ENCODE measurements at regions not wholly inside any gene's neighbourhood (a gene's known extent, or its start where the extent isn't known, plus 50 kb on each side); places are given as distances from the start of the nearest gene placed in this dataset.
A peak's percentile ranks its signal among the peaks of the same experiment; 100 is the strongest.

GRCh38 chr15:29418931-29419330, 149.3 kb upstream of the NSMCE3 start:
- Mint-ChIP-seq H3K36me3 (no peaks in the 10 kb centered on the region), H3K27me3 (no peaks in the 10 kb centered on the region), H3K4me1 (ENCODE audit: unreplicated experiment) (no peaks in the 10 kb centered on the region), H3K4me3 (no peak overlapping the region), H3K27ac (no peak overlapping the region), H3K9me3 (no peaks in the 10 kb centered on the region)
- TF ChIP-seq CTCF (conservative IDR thresholded peaks at IDR 0.05), result no peak
- DNase-seq (ENCODE audit: extremely low spot score, unreplicated experiment), result no peak

- H3K9me3 Mint-ChIP-seq, result no peaks in the 10 kb centered on the region
- TF ChIP-seq CTCF (conservative IDR thresholded peaks at IDR 0.05), result no peak
- no peaks in the 10 kb centered on the region for H3K36me3 Mint-ChIP-seq
- H3K27ac Mint-ChIP-seq, result no peak overlapping the region
- DNase-seq (ENCODE audit: extremely low spot score, unreplicated experiment), result no peak
- H3K4me1 Mint-ChIP-seq (ENCODE audit: unreplicated experiment), result no peaks in the 10 kb centered on the region
- H3K27me3 Mint-ChIP-seq, result no peaks in the 10 kb centered on the region
- no peak overlapping the region for H3K4me3 Mint-ChIP-seq
Observed at GRCh38 chr15:29418178-29418577, 148.6 kb upstream of the NSMCE3 start.

GRCh38 chr15:29411299-29411698, 141.7 kb upstream of the NSMCE3 start:
- no peak overlapping the region for H3K4me3 Mint-ChIP-seq
- no peaks in the 10 kb centered on the region for H3K4me1 Mint-ChIP-seq (ENCODE audit: unreplicated experiment)
- H3K9me3 Mint-ChIP-seq, result no peaks in the 10 kb centered on the region
- peaks cover 3% of the 10 kb centered on the region for H3K27me3 Mint-ChIP-seq
- no peak for DNase-seq (ENCODE audit: extremely low spot score, unreplicated experiment)
- H3K36me3 Mint-ChIP-seq, result no peaks in the 10 kb centered on the region
- no peak overlapping the region for H3K27ac Mint-ChIP-seq
- TF ChIP-seq CTCF (conservative IDR thresholded peaks at IDR 0.05), result no peak

- Mint-ChIP-seq H3K27me3 (peaks cover 3% of the 10 kb centered on the region), H3K36me3 (no peaks in the 10 kb centered on the region), H3K4me3 (no peak overlapping the region), H3K9me3 (no peaks in the 10 kb centered on the region), H3K4me1 (ENCODE audit: unreplicated experiment) (no peaks in the 10 kb centered on the region), H3K27ac (peak overlapping the region; percentile 21)
- DNase-seq (ENCODE audit: extremely low spot score, unreplicated experiment), result no peak
- no peak for TF ChIP-seq CTCF (conservative IDR thresholded peaks at IDR 0.05)
Observed at GRCh38 chr15:29410338-29410737, 140.7 kb upstream of the NSMCE3 start.

- Mint-ChIP-seq H3K4me3 (no peak overlapping the region), H3K4me1 (ENCODE audit: unreplicated experiment) (no peaks in the 10 kb centered on the region), H3K27ac (peak overlapping the region; percentile 21), H3K36me3 (no peaks in the 10 kb centered on the region), H3K27me3 (peaks cover 3% of the 10 kb centered on the region), H3K9me3 (no peaks in the 10 kb centered on the region)
- no peak for DNase-seq (ENCODE audit: extremely low spot score, unreplicated experiment)
- no peak for TF ChIP-seq CTCF (conservative IDR thresholded peaks at IDR 0.05)
Observed at GRCh38 chr15:29409890-29410289, 140.3 kb upstream of the NSMCE3 start.

GRCh38 chr15:29405564-29405963, 135.9 kb upstream of the NSMCE3 start:
- Mint-ChIP-seq H3K9me3 (no peaks in the 10 kb centered on the region), H3K27ac (no peak overlapping the region), H3K4me1 (ENCODE audit: unreplicated experiment) (no peaks in the 10 kb centered on the region), H3K36me3 (no peaks in the 10 kb centered on the region), H3K27me3 (no peaks in the 10 kb centered on the region), H3K4me3 (no peak overlapping the region)
- no peak for DNase-seq (ENCODE audit: extremely low spot score, unreplicated experiment)
- no peak for TF ChIP-seq CTCF (conservative IDR thresholded peaks at IDR 0.05)

Data from type B pancreatic cell (in vitro differentiated cells).